CD4-positive, CD25-positive, alpha-beta regulatory T cell (primary cell): ENCODE measurements at regions not wholly inside any gene's neighbourhood (a gene's known extent, or its start where the extent isn't known, plus 50 kb on each side); places are given as distances from the start of the nearest gene placed in this dataset.

Source experiments
- ATAC-seq, 2 donors: fragments of 150-1000 bp; cut with Tn5 transposase; one replicate each; pipeline ENCODE4 v1.10.0; 2021; ENCODE audit warnings: low read depth in 2 of 2, moderate number of reproducible peaks in 2 of 2, moderate library complexity in 1 of 2
- DNase-seq, 3 donors: peaks; one replicate each; pipeline versions ENCODE4 v3.0.0 to v3.0.0-alpha.2; 2012 to 2022; ENCODE audit warnings: mixed read lengths in 1 of 3
- H3K27ac ChIP-seq: one replicate; pipeline ENCODE4 v1.7.0; 2013; ENCODE audit warnings: mild to moderate bottlenecking, low read length; ENCODE audit not compliant: insufficient read depth, poor library complexity, severe bottlenecking
- H3K27me3 ChIP-seq: one replicate; pipeline ENCODE4 v1.7.0; 2013; ENCODE audit warnings: low read length; ENCODE audit not compliant: control insufficient read depth, insufficient read depth
- H3K36me3 ChIP-seq: one replicate; pipeline ENCODE4 v1.7.0; 2013; ENCODE audit warnings: mild to moderate bottlenecking, low read length, moderate library complexity; ENCODE audit not compliant: control insufficient read depth, insufficient read depth
- H3K4me1 ChIP-seq: 2 replicates; pipeline ENCODE4 v1.7.0; 2013; ENCODE audit warnings: mild to moderate bottlenecking, low read length; ENCODE audit not compliant: insufficient read depth, control insufficient read depth, poor library complexity, severe bottlenecking
- H3K4me3 ChIP-seq: one replicate; pipeline ENCODE4 v1.7.0; 2013; ENCODE audit warnings: low read depth, mild to moderate bottlenecking, low read length, moderate library complexity
- H3K9me3 ChIP-seq, 2 experiments: 1 replicate in 1 of 2; 2 replicates in 1 of 2; pipeline ENCODE4 v1.7.0; 2013; ENCODE audit warnings: low read length in 2 of 2, mild to moderate bottlenecking in 1 of 2, moderate library complexity in 1 of 2; ENCODE audit not compliant: control insufficient read depth in 2 of 2
- H3K27ac Mint-ChIP-seq, 3 donors: one replicate each; pipeline ENCODE4 v1.8.0; 2020 to 2022; ENCODE audit warnings: mild to moderate bottlenecking in 3 of 3, mixed read lengths in 3 of 3, moderate library complexity in 2 of 3
- H3K27me3 Mint-ChIP-seq: one replicate; pipeline ENCODE4 v1.8.0; 2022; ENCODE audit warnings: mild to moderate bottlenecking, mixed read lengths
- H3K36me3 Mint-ChIP-seq: one replicate; pipeline ENCODE4 v1.8.0; 2020; ENCODE audit warnings: mixed read lengths
- H3K4me1 Mint-ChIP-seq, 4 donors: one replicate each; pipeline ENCODE4 v1.8.0; 2020 to 2022; ENCODE audit warnings: mixed read lengths in 4 of 4, mild to moderate bottlenecking in 1 of 4
- H3K4me3 Mint-ChIP-seq, 4 donors: one replicate each; pipeline ENCODE4 v1.8.0; 2020 to 2022; ENCODE audit warnings: mild to moderate bottlenecking in 4 of 4, mixed read lengths in 4 of 4, moderate library complexity in 3 of 4
- H3K9me3 Mint-ChIP-seq, 7 donors: one replicate each; pipeline ENCODE4 v1.8.0; 2020 to 2022; ENCODE audit warnings: mixed read lengths in 7 of 7, mild to moderate bottlenecking in 3 of 7, moderate library complexity in 2 of 7

DNA sequence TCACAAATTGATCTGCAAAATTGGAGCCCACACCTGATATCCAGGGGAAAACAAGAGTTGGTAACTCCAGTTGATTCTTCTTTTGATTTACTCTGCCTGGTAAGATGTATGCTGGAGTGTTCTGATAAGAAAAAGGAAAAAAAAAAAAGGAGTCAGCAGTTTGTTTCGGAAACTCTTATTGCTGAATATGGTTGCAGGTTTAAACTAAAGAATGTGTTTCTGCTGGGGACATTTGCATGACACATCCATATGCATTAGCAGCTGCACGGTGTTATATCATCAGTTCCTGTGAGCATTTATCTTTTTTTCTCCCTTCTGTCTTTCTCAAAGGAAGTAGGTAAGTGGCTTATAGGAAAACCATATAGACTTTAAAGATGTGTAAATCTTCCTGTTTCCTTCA, 418.5 kb upstream of the ESRRG start:
- no peak overlapping the region for H3K4me3 ChIP-seq
- no peaks in the 10 kb centered on the region for H3K36me3 Mint-ChIP-seq
- ATAC-seq (no peak), DNase-seq (no peak)
- peaks cover 43% of the 10 kb centered on the region for H3K27me3 Mint-ChIP-seq
- no peaks in the 10 kb centered on the region for H3K4me1 ChIP-seq
- no peaks in the 10 kb centered on the region for H3K36me3 ChIP-seq
- H3K9me3 ChIP-seq: no peaks in the 10 kb centered on the region
- peaks cover 23% of the 10 kb centered on the region for H3K27me3 ChIP-seq
- H3K4me1 Mint-ChIP-seq: peaks cover 0 to 4% (median 0%) of the 10 kb centered on the region in 4 donors
- no peak overlapping the region for H3K4me3 Mint-ChIP-seq
- H3K27ac ChIP-seq: no peak overlapping the region
- H3K27ac Mint-ChIP-seq: peak overlapping the region in 1 of 3 donors; percentile 49
- H3K9me3 Mint-ChIP-seq: peaks cover 0 to 19% (median 3%) of the 10 kb centered on the region in 7 donors

DNA sequence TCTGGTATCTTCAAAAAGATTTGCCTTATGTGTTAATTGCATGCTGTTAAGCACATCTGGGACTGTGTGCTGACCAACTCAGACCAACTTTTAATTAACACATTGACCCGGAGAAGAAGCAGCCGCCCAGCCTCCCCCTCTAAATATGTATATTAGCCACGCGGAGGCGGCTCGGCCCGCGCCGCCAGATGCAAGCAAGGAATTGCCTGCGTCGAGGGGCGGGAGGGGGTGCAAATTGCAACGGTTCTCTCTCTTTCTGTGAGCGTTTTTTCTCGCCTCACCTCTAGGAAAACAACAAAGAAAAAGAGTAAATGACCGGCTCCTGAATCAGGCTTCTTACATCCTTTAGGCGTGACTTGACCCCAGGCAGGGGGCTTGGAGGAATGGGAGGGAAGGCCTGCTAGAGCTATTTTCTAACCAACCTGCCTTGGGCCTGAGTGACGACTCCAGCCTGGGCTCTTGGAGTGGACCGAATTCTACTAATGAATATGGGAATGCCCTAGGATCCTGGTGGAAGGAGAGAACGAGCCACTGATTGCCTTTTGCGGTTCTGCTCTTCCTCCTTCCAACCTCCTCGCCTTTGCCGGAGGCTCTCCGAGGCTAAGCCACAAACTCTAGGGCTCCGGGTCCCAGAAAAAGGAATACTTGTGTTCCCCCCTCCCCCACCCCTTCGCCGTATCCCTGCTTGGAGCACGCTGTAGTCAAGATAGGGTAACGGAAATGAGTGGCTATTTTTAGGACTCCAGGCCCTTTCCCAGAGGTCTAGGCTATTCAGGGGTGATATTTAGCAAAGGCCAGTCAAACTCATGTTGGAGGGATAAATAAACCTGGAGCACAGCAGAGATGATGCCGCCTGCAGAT, 417.0 kb upstream of the ESRRG start:
- Mint-ChIP-seq H3K27me3 (peaks cover 54% of the 10 kb centered on the region), H3K27ac (no peak overlapping the region)
- no peaks in the 10 kb centered on the region for H3K36me3 ChIP-seq

DNA sequence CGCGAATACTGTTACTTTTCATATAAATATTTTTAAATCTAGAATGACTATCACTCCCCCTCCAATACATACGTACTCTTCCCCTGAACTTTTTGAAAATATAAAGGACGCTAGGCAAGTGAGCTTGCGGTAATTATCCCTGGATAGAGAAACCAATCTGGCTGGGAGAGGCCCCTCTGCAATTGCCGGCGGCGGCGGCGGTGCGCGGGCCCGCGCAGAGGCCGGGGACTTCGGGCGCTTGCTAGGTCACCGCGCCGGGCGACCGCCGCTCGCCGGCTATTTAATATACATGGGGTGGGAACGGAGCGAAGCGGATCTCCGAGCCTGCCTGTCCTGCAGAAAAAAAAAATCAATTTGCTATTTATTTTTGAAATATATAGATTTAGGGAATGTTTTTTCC, 416.3 kb upstream of the ESRRG start:
- Histone ChIP-seq H3K4me1 (no peaks in the 10 kb centered on the region), H3K9me3 (no peaks in the 10 kb centered on the region), H3K36me3 (no peaks in the 10 kb centered on the region), H3K27ac (no peak overlapping the region), H3K27me3 (peaks cover 24% of the 10 kb centered on the region), H3K4me3 (no peak overlapping the region)
- Mint-ChIP-seq H3K27ac (no peak overlapping the region), H3K36me3 (no peaks in the 10 kb centered on the region), H3K9me3 (peaks cover 0 to 17% (median 3%) of the 10 kb centered on the region in 7 donors), H3K27me3 (peaks cover 61% of the 10 kb centered on the region), H3K4me3 (no peak overlapping the region), H3K4me1 (peaks cover 0 to 4% (median 0%) of the 10 kb centered on the region in 4 donors)
- DNase-seq: no peak
- ATAC-seq: no peak

More for the DNA sequence above, 417.0 kb upstream of the ESRRG start:
- no peak overlapping the region for H3K4me3 Mint-ChIP-seq
- peaks cover 0 to 4% (median 0%) of the 10 kb centered on the region in 4 donors for H3K4me1 Mint-ChIP-seq
- Histone ChIP-seq H3K27me3 (peaks cover 24% of the 10 kb centered on the region), H3K9me3 (no peaks in the 10 kb centered on the region), H3K4me3 (no peak overlapping the region), H3K27ac (no peak overlapping the region), H3K4me1 (no peaks in the 10 kb centered on the region)
- ATAC-seq (no peak), DNase-seq (no peak)
- no peaks in the 10 kb centered on the region for H3K36me3 Mint-ChIP-seq
- H3K9me3 Mint-ChIP-seq: peaks cover 0 to 19% (median 3%) of the 10 kb centered on the region in 7 donors

DNA sequence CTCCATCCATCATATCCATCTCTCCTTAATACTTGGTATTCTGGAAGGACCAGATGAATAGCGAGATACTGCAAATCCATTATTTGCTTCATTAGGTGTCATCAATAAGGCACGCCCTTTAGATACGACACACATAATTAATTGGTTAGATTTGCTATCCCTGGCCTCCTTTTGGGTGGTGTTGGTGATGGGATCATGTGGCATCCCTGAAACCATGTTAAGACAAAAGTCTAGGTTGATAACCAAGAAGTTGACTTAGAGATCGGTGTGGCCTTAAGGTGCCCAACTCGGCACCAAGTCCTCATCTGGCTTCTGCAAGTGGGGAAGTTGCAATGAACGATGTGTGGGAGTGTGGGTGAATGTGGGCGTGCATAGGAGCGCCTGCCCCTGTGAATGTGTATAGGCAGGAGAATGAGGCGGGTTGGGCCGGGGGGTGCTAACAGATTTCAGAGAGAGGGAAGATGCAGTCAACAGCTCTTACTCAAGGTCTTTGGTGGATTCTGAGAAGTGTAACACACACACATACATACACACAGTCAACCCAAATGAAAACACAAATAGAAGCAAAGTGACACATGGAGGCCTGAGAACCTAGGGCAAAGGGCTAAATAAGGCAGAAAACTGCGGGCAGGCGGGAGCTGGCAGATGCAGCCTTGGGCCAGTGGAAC, 415.7 kb upstream of the ESRRG start:
- ATAC-seq (no peak), DNase-seq (no peak)
- Histone ChIP-seq H3K27me3 (peaks cover 24% of the 10 kb centered on the region), H3K4me3 (no peak overlapping the region), H3K36me3 (no peaks in the 10 kb centered on the region), H3K9me3 (no peaks in the 10 kb centered on the region), H3K4me1 (no peaks in the 10 kb centered on the region), H3K27ac (no peak overlapping the region)
- Mint-ChIP-seq H3K9me3 (peaks cover 0 to 12% (median 3%) of the 10 kb centered on the region in 7 donors), H3K27me3 (peaks cover 66% of the 10 kb centered on the region), H3K4me3 (no peak overlapping the region), H3K36me3 (no peaks in the 10 kb centered on the region), H3K4me1 (peaks cover 0 to 4% (median 0%) of the 10 kb centered on the region in 4 donors), H3K27ac (no peak overlapping the region)

DNA sequence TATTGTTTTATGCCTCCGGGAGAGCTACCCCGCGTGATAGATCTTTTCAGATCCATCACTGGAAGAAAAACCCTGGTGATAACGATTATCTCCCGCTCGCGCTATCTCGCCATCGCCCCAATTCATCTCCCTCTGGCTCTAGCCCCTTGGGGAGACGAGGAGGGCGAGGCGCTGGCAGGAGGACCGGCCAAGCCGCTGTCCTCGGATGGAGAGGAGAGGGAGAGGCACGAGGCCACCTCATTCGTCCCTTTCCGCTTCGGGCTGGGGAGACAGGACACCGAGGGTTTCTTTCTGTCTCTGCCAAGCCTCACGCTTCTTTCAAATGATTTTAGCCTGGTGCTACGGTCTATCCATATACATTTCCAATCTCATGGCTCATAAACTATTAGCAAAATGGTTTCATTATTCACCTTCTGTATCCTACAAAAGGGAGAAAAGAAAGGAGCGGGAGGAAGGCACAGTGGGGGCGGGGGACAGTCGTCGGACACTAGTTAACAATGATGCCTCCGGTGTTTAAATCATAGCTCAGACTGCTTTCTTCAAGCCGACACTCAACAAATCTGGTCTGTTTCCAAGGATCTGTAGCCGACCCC, 415.0 kb upstream of the ESRRG start:
- Mint-ChIP-seq H3K27ac (no peak overlapping the region), H3K36me3 (no peaks in the 10 kb centered on the region), H3K4me3 (no peak overlapping the region), H3K4me1 (peaks cover 0 to 4% (median 0%) of the 10 kb centered on the region in 4 donors), H3K27me3 (peaks cover 71% of the 10 kb centered on the region), H3K9me3 (peaks cover 0 to 12% (median 3%) of the 10 kb centered on the region in 7 donors)
- no peaks in the 10 kb centered on the region for H3K4me1 ChIP-seq
- no peak for ATAC-seq
- DNase-seq: no peak
- peaks cover 24% of the 10 kb centered on the region for H3K27me3 ChIP-seq
- no peaks in the 10 kb centered on the region for H3K36me3 ChIP-seq
- H3K9me3 ChIP-seq: no peaks in the 10 kb centered on the region
- no peak overlapping the region for H3K27ac ChIP-seq
- H3K4me3 ChIP-seq: no peak overlapping the region

DNA sequence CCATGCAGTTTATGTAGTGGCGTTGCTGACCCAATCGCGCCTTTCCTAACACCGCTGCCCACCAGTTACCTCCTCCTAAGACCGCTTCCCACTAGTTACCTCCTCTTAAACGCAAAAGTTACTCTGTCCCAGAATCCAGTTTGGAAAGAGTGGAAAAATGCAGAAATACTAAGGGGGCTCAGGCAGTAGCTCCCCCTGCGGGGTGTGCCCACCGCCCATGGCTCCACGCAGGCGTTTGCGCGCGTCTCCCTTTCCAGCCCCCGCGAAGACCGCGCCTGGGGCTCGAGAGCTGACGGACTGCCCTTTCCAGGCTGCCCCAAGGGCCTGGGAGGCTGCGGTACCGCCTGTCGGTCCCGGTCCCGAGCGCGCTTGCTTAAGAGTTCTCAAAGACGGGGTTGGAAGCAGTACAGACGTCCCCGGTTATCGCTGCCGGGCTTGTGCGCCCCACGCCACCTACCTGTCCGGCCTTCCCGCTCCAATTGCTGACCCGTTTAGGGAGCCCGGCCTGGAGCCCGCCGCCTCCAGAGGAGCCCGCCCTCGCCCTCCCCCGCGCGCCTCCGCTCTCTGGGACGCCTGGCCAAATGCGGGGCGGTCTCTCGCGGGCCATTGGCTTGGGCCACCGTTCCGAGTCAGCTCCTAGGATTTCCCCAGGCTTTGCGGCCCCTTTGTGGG, 414.1 kb upstream of the ESRRG start:
- Mint-ChIP-seq H3K27me3 (peaks cover 79% of the 10 kb centered on the region), H3K9me3 (peaks cover 0 to 12% (median 3%) of the 10 kb centered on the region in 7 donors), H3K27ac (no peak overlapping the region), H3K4me3 (no peak overlapping the region), H3K36me3 (no peaks in the 10 kb centered on the region), H3K4me1 (peaks cover 0 to 4% (median 0%) of the 10 kb centered on the region in 4 donors)
- no peaks in the 10 kb centered on the region for H3K36me3 ChIP-seq
- no peaks in the 10 kb centered on the region for H3K4me1 ChIP-seq
- H3K4me3 ChIP-seq: no peak overlapping the region
- H3K9me3 ChIP-seq: no peaks in the 10 kb centered on the region
- H3K27ac ChIP-seq: no peak overlapping the region
- peaks cover 24% of the 10 kb centered on the region for H3K27me3 ChIP-seq
- no peak for DNase-seq
- no peak for ATAC-seq

DNA sequence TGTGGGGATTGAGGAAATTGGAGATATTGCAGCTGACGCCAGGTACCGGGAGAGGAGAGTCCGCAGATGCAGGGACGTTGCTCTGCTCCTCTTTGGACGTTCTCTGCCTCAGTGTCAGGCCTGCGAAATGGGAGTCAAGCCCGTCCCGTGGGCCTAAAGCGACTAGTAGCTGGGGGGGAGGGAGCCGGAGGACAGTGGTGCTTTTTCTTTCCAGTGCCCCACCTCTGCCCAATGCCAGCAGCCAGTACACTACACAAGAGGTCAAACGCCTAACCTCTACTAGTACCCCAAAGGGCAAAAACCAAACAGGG, 413.6 kb upstream of the ESRRG start:
- ATAC-seq (no peak), DNase-seq (no peak)
- Histone ChIP-seq H3K9me3 (no peaks in the 10 kb centered on the region), H3K27me3 (peaks cover 24% of the 10 kb centered on the region), H3K36me3 (no peaks in the 10 kb centered on the region), H3K4me1 (no peaks in the 10 kb centered on the region), H3K4me3 (no peak overlapping the region), H3K27ac (no peak overlapping the region)
- H3K27me3 Mint-ChIP-seq: peaks cover 81% of the 10 kb centered on the region
- H3K4me3 Mint-ChIP-seq: no peak overlapping the region
- H3K4me1 Mint-ChIP-seq: peaks cover 0 to 4% (median 0%) of the 10 kb centered on the region in 4 donors
- no peaks in the 10 kb centered on the region for H3K36me3 Mint-ChIP-seq
- H3K27ac Mint-ChIP-seq: no peak overlapping the region
- peaks cover 0 to 12% (median 3%) of the 10 kb centered on the region in 7 donors for H3K9me3 Mint-ChIP-seq
